ENCODE measurements at regions not wholly inside any gene's neighbourhood (a gene's known extent, or its start where the extent isn't known, plus 50 kb on each side); places are given as distances from the start of the nearest gene placed in this dataset.
"Not testable (repeated sequence)": the region's sequence is repeated elsewhere in the genome, so short reads cannot be mapped to it uniquely, and the experiment has no call there.

- DNase-seq, result no peak
These were observed 284.5 kb downstream of the TMEM38B start for GRCh38 chr9:105978826-105979225.

DNA sequence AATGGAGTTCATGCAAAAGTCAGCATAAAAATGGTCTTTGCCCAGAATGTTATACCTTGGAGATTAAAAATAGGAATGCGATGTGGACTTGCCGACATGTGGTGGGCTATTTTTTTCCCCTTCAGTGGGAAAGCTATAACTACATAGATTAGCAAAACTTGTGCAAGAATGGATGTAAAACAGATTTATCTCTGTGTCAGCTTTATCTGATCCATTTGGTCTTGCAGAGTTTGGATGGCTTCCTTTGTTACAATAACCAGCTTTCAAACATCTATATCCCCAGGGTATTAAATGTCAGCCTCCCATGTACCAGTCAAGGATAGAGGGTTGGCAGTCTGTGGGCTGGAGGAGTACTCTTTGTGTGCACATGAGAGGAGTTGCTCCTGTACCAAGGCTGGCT, 284.9 kb downstream of the TMEM38B start:
- peak; percentile 66 for DNase-seq

- DNase-seq, result no peak
These were observed 290.4 kb downstream of the TMEM38B start for GRCh38 chr9:105984714-105985113.

- DNase-seq, result no peak
These were observed 298.9 kb downstream of the TMEM38B start for GRCh38 chr9:105993116-105993854.

- no peak for DNase-seq
These were observed 299.8 kb downstream of the TMEM38B start for GRCh38 chr9:105993921-105994715.

- DNase-seq, result no peak
These were observed 300.6 kb downstream of the TMEM38B start for GRCh38 chr9:105994970-105995369.

- DNase-seq, result no peak
These were observed 322.9 kb downstream of the TMEM38B start for GRCh38 chr9:106017198-106017740.

DNA sequence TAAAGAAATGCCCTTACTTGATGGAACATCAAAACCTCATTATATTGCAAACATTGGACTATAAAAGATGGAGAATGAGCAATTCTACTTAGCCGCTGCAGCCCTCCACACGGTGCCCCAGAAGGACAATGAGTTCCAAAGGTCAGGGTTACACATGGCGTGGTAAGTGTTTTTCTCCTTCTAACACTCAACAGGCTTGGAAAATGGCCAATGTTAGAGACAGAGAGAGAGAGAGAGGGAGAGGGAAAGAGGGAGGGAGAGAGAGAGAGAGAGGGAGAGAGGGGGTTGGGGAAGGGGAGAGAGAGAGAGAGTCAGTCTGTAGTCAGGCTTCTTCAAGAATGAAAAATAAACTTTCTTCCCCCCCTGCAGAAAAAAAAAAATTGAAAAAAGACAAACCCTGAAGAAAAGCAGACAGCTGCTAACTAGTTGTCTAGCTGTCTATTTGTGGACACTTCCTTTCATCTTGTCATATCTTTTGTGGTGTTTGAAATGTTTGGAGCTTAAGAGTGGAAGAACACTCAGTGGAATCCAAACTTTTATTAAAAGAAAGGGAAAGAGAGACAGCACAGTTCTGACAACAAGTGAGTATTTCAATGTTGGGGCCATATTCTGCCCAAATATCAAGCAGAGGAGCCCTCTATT, 324.8 kb downstream of the TMEM38B start:
- no peak for DNase-seq

DNA sequence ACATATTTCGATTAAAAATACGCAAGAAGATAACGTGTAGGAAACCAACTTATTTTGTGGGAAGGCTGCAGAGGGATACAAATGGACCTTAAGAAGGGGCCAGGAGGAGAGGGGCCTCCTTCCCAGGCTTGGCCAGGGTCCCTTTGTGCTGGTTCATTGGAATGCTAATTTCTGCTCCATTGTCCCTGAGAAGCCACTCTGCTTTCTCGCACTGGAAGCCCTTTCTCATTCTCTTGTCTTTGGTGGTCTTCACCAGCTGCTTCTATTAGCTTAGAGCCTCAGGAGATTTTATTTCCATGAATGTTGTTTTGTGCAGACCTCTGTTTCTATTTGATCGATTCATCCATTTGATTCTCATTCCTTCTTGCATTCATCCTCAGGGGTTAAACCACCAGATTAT, 325.4 kb downstream of the TMEM38B start:
- DNase-seq, result no peak

GRCh38 chr9:106020186-106020585, 325.8 kb downstream of the TMEM38B start:
- no peak for DNase-seq

GRCh38 chr9:106023455-106023854, 329.1 kb downstream of the TMEM38B start:
- DNase-seq, result no peak

GRCh38 chr9:106025453-106025852, 331.1 kb downstream of the TMEM38B start:
- no peak for DNase-seq

GRCh38 chr9:106030146-106030545, 335.8 kb downstream of the TMEM38B start:
- DNase-seq, result not testable (repeated sequence)

GRCh38 chr9:106032978-106033377, 338.6 kb downstream of the TMEM38B start:
- no peak for DNase-seq

GRCh38 chr9:106035806-106036205, 341.5 kb downstream of the TMEM38B start:
- DNase-seq, result no peak

DNA sequence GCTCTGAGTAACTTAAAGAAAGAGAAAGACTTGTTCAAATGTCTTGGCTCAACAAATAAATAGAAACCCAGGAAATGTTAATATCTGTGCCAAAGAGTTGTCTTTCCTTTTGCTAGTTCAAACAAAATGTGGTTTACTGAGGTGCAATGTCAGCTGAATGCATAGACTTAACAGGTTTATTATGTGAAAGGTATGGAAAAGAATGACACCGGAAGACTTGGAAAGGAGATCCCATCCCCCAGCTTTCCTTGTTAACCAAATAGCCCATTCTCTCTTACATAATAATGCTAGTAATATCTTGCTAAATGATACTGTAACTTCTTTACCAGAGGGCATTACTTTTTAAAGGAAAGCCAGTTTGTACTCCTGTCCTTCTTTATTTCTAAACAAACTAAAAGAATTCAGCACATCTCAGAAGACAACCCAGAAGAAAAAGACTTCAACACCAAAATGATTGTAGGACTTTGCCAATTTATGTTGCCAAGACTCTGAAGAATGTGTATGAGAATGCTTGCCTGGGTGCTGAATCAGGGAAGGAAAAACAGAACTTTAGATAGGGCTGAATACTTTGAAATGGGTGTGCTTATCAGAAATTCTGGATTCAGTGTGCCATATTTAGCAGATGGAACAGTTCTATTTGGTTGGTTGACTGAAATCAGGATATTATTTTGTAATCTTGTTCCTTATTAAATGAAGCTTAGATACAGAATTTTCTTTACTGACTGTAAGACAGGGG, 344.1 kb downstream of the TMEM38B start:
- no peak for DNase-seq

DNA sequence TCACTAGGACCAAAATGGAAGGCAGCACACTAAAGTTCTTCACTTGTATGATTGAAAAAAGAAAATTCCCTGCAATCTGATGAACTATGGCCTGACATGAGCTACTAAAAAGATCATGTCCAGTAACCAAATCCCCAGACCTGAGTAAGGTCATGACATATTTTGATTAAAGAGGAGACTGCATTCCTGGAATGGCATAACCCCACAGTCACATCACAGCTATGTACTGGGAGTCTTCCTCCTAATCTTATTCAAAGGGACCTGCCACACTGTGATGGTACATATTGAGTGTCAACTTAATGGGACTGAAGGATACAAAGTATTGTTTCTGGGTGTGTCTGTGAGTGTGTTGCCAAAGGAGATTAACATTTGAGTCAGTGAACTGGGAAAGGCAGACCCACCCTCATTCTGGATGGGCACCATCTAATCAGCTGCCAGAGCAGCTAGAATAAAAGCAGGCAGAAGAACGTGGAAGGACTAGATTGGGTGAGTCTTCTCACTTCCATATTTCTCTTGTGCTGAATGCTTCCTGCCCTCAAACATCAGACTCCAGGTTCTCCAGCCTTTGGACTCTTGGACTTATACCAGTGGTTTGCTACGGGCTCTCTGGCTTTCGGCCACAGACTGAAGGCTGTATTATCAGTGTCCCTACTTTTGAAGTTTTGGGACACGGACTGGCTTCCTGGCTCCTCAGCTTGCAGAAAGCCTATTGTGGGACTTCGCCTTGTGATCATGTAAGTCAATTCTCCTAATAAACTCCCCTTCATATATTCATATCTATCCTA, 345.0 kb downstream of the TMEM38B start:
- DNase-seq, result no peak

DNA sequence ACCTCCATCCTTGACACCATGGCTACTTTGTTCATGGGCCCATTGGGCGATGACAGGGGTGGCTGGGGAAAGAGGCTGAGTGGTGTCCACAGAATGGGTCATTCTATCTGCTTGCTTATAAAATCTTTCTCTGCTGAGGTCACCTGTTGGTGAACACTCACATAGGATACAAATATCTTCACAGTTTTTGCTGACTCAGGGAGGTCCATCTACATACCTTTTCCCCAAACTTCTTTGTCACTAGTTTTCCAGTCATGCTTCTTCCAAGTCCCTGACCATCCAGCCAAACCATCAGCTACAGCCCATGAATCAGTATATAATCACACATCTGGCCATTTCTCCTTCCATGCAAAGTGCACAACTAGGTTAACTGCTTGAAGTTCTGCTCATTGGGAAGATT, 347.6 kb downstream of the TMEM38B start:
- not testable (repeated sequence) for DNase-seq

DNA sequence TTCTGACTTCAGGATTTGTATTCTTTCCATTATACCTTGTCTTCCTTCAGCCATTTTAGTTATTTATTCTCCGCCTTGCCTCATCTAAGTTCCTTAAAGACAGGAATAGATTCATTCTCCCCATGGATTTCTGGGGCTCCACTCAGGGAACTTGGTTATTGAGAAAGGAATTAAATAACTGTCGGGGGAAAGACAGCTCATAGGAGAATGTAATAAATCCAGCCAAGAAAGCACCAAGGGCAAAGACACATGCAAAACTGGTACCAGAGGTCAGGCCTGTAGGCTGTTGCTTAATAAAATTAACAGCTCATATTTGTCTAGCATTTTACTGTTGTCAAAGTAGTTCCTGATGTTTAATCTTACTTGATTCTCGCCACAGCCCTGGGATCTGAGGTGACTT, 357.2 kb downstream of the TMEM38B start:
- DNase-seq, result no peak

GRCh38 chr9:106052166-106052565, 357.8 kb downstream of the TMEM38B start:
- DNase-seq, result no peak

DNA sequence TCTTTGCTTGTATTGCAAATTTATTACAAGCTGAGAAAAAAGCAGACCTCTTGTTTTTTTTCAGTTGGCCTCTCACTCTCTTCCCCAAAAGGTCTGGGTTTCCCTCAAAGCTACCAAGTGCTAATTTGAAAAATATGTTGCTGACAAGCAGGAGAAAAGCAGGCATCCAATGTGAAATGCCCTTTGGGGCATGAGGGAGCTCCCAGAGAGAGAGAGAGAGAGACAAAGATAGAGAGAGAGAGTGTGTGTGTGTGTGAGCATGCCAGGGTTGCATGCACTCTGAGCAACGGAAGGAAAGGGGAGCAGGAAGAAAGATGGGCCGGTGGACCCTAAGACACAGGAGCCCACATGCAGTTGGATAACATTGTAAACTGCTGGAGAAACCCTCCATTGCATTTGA, 358.4 kb downstream of the TMEM38B start:
- DNase-seq, result no peak

All from skin of body (tissue), 1 donor.